MM.1S (cell line): ENCODE measurements at regions not wholly inside any gene's neighbourhood (a gene's known extent, or its start where the extent isn't known, plus 50 kb on each side); places are given as distances from the start of the nearest gene placed in this dataset.

ENCODE experiments used
- CTCF ChIP-seq: fragments of 300-600 bp; sonication (generic); IDR thresholded peaks from 2 replicates; pipeline ENCODE4 v1.5.1; 2016; ENCODE audit warnings: antibody characterized with exemption, low read length, mixed read lengths
- EZH2 ChIP-seq: fragments of 300-600 bp; sonication (generic); optimal IDR thresholded peaks from 2 replicates; pipeline ENCODE3; 2017; ENCODE audit warnings: low read depth, mild to moderate bottlenecking, antibody characterized with exemption, low read length, mixed read lengths

GRCh38 chr12:66920205-66920604 lies 241.3 kb upstream of the GRIP1 start:
- no peak for TF ChIP-seq CTCF
- TF ChIP-seq EZH2 = no peak
